Rectal smooth muscle tissue (tissue), 1 donor: ENCODE measurements at regions not wholly inside any gene's neighbourhood (a gene's known extent, or its start where the extent isn't known, plus 50 kb on each side); places are given as distances from the start of the nearest gene placed in this dataset.

Experiments
- H3K27ac ChIP-seq: one replicate; pipeline ENCODE4 v1.7.0; 2013; ENCODE audit warnings: low read depth, low read length, inconsistent platforms
- H3K27me3 ChIP-seq: one replicate; pipeline ENCODE4 v1.7.0; 2013; ENCODE audit warnings: low read length; ENCODE audit not compliant: control insufficient read depth, insufficient read depth
- H3K36me3 ChIP-seq: one replicate; pipeline ENCODE4 v1.7.0; 2013; ENCODE audit warnings: low read length; ENCODE audit not compliant: control insufficient read depth, insufficient read depth
- H3K4me1 ChIP-seq: one replicate; pipeline ENCODE4 v1.7.0; 2013; ENCODE audit warnings: low read length; ENCODE audit not compliant: control insufficient read depth, insufficient read depth
- H3K4me3 ChIP-seq: one replicate; pipeline ENCODE4 v1.7.0; 2013; ENCODE audit warnings: low read length
- H3K9ac ChIP-seq: one replicate; pipeline ENCODE4 v1.7.0; 2013; ENCODE audit warnings: low read length

DNA sequence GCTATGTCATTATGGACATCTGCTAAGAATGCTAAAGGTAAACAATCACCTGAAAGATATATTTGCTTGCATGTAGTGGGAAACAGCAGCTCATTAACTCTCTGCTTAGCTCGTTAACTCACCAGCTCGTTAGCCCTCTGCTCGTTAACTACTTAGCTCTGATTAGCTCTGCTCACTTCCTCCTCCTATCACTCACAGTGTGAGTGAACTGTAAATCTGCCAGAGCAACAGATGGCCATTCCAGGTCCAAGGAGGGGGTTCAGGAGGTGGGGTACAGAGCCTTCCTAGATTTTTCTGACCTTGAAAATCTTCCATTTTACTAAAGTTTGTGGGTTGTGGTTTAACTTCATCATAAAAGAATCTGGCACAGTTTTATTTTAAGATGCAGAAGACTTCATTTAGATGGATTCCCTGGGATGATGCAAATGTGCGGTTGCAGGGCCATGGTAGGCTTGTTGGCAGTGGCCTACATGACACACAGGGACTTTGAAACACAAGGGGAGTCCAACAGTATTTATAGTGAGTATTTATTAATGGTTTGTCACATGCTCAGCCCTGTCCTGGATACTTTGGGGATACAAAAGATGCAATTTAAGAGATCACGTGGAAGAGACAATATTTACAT, 1633.7 kb upstream of the CELF4 start:
- Histone ChIP-seq H3K27ac (no peak overlapping the region), H3K9ac (no peak overlapping the region), H3K27me3 (no peaks in the 10 kb centered on the region), H3K4me3 (no peak overlapping the region), H3K4me1 (no peaks in the 10 kb centered on the region), H3K36me3 (no peaks in the 10 kb centered on the region)

DNA sequence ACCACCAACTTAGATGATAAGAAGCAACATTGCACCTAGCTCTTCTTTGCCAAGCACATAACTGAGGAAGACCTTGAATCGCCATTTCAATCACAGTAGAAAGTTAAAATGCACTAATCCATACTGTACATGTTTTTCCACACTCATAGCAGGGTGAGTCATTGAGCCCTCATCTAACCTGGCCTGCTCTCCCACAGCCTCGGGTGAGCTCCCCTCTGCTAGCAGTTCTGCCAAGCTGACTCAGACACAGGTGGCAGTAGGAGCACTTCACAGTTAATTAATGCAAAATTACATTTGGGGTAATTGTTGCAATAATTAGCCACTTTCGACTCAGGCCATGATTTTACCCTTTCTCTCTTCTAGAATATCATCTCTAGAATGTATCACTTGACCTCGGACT, 1632.8 kb upstream of the CELF4 start:
- Histone ChIP-seq H3K4me3 (no peak overlapping the region), H3K4me1 (no peaks in the 10 kb centered on the region)

DNA sequence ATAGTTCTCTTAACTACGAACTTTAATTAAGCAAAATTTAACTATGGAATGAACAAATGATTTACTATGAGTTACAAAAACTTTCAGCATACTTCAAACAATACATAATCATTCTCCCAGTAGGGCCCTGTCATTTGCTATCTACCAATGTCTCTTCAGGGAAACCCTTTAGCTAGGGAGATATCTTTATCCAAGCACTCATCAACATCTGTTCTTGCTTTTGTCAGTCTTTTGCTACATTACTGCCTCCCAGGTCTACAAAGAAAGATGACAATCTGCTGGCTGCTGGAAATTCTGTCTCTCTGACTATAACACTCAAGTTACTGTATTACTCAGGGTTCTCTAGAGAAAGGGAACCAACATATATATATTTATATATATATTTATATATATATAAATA, 1626.3 kb upstream of the CELF4 start:
- Histone ChIP-seq H3K4me1 (no peaks in the 10 kb centered on the region), H3K27me3 (no peaks in the 10 kb centered on the region)

More for the DNA sequence above, 1632.8 kb upstream of the CELF4 start:
- Histone ChIP-seq H3K27ac (no peak overlapping the region), H3K27me3 (no peaks in the 10 kb centered on the region), H3K9ac (no peak overlapping the region), H3K36me3 (no peaks in the 10 kb centered on the region)

DNA sequence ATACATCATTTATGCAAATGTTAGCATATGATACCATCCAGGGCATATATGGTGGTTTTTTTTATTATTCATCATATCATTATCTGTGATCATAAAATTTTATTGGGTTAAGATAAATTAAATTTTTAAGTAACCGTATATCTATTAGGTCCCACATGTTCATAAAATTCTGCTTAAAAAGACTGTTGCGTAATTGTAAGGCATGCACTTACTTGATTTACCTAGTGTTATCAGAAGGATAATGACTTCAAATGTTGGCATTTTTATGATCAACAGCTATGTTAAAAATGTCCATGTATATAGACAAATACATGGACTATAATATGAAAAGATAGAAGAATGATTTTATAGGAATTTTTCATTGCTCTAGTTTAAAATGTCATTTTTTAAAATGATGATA, 1625.5 kb upstream of the CELF4 start:
- Histone ChIP-seq H3K9ac (no peak overlapping the region), H3K27ac (no peak overlapping the region), H3K36me3 (no peaks in the 10 kb centered on the region), H3K27me3 (no peaks in the 10 kb centered on the region), H3K4me3 (no peak overlapping the region), H3K4me1 (no peaks in the 10 kb centered on the region)

More for the DNA sequence above, 1626.3 kb upstream of the CELF4 start:
- no peak overlapping the region for H3K27ac ChIP-seq
- H3K36me3 ChIP-seq = no peaks in the 10 kb centered on the region
- no peak overlapping the region for H3K9ac ChIP-seq
- H3K4me3 ChIP-seq = no peak overlapping the region

DNA sequence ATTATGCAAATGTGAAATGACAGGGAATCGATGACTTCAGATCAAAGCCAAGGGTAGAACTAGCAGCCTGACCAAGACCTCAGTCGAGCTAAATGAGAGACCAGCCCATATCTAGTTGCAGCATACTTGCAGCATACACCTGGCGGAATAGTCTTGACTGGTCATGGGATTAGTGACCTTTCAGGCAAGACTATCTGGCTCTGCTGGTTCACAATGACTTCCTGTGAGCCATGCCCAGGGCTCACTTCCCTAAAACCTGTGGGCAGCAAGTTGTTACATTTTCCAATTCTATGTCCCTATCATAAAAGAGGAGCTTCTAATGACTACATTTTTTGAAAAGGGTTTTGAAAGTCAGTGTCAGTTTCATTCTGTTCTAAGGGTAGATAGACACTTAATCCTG, 1624.9 kb upstream of the CELF4 start:
- Histone ChIP-seq H3K36me3 (no peaks in the 10 kb centered on the region), H3K27ac (no peak overlapping the region), H3K4me3 (no peak overlapping the region), H3K27me3 (no peaks in the 10 kb centered on the region), H3K9ac (no peak overlapping the region), H3K4me1 (no peaks in the 10 kb centered on the region)

DNA sequence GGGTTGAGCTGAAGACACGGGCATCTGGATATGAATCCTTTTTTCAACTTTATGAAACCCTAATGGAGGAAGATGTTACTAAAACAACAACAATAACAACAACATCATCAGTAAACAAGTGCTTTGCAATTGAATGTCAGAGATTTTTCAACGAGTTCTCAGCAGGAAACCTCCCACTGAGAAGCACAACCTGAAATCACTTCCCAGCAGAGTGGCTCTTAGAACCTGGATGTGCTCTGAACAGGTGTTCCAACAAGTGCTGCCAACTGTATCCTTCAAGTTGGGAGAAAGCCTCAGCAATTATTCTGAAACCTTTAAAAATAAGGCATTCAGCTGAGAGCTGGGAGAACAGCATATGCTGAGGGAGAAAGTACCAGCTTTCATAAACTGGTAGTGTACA, 1622.7 kb upstream of the CELF4 start:
- no peak overlapping the region for H3K9ac ChIP-seq
- no peaks in the 10 kb centered on the region for H3K27me3 ChIP-seq
- no peaks in the 10 kb centered on the region for H3K4me1 ChIP-seq
- H3K36me3 ChIP-seq = no peaks in the 10 kb centered on the region
- H3K27ac ChIP-seq = no peak overlapping the region
- no peak overlapping the region for H3K4me3 ChIP-seq

DNA sequence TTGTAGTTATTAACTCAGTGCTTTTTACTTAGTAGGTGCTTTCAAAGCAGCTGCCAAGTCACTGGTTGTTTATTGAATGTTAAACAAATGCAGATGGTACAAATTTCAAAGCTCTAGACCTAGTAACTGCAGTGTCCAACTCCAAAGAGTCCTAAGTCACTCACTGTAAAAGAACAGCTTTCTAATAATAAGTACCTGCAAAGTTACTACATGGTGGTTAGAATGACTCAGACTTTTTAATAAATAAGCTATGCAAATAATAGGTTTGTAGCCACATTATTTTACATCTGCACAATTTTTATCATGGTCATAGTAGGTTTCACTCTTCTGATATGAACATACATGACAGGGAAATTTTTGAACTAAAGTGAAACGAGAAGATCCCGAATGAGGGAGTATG, 1620.4 kb upstream of the CELF4 start:
- Histone ChIP-seq H3K36me3 (no peaks in the 10 kb centered on the region), H3K9ac (no peak overlapping the region), H3K4me1 (no peaks in the 10 kb centered on the region), H3K27me3 (no peaks in the 10 kb centered on the region), H3K27ac (no peak overlapping the region), H3K4me3 (no peak overlapping the region)

DNA sequence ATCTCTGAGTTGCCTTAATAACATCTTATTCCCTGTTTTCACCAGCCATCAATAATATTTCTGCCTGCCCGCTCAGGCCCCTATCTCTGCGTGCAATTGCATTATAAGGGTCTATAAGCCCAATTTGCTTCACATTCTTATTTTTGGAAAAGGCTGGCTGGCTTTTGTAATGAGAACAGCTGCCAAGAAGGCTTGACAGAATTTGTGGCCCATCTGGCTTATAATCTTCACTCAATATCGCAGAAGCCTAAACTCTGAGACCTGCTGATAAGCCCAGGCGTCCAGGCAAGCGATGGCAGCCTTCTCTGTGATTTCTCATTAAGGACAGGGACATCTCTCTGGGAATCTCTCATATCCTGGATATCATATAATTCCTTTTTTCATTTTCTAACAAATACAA, 1618.6 kb upstream of the CELF4 start:
- no peak overlapping the region for H3K9ac ChIP-seq
- H3K36me3 ChIP-seq = no peaks in the 10 kb centered on the region
- no peak overlapping the region for H3K27ac ChIP-seq
- no peaks in the 10 kb centered on the region for H3K4me1 ChIP-seq
- no peaks in the 10 kb centered on the region for H3K27me3 ChIP-seq
- no peak overlapping the region for H3K4me3 ChIP-seq

DNA sequence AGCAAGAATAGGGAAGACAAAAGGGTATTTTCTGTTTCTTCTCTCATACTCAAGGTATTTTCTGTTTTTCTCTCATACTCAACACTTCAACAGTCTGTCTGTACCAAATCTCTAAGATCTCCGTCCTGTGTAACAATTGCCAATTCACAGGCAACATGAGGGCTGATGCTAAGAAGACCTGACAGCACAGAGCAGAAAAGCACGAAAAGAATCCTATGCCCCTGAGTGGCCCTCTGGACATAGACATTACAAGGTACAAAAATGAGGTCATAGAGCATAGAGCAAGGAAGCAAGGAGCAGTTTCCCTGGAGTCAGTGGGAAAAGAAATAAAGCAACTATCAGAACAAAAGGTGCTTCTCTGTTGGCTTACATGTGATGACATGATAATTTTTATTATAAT, 1612.6 kb upstream of the CELF4 start:
- no peaks in the 10 kb centered on the region for H3K4me1 ChIP-seq
- no peaks in the 10 kb centered on the region for H3K27me3 ChIP-seq
- H3K9ac ChIP-seq = no peak overlapping the region
- H3K27ac ChIP-seq = no peak overlapping the region
- H3K36me3 ChIP-seq = no peaks in the 10 kb centered on the region
- no peak overlapping the region for H3K4me3 ChIP-seq

DNA sequence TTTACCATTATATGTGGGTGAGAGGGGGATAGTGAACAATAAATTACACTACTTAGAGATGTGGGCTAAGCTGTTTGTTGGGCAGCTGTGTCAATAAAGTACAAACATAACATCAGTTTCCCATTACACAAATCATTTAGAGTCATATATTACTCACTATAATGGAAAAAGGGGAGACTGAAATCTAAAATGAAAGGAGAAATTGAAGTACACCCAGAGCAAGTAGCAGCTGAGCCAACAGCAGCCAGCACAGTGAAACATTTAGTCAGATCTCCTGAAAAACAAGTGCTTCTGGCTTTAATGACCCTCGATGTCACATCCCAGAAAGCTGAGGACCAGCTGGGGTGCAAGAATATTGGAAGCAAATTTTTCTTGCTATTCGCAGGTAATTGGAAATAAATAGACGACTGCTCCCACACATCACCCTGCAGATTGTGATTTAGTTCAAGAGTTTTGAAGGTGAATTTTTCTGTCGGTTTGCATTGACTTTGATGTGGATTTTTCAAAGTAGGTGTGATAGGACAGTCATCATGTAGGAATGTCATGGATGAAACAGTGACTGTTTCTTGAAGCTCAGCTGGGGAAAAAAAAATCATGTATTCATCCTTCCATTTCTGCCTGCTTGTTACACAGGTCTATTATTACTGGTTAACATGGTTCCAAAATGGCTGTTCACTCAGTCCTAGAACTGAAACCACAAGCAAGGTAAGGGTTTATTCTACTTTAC, 1607.3 kb upstream of the CELF4 start:
- no peak overlapping the region for H3K27ac ChIP-seq
- H3K4me1 ChIP-seq = no peaks in the 10 kb centered on the region
- H3K27me3 ChIP-seq = no peaks in the 10 kb centered on the region
- H3K9ac ChIP-seq = no peak overlapping the region
- H3K36me3 ChIP-seq = no peaks in the 10 kb centered on the region
- no peak overlapping the region for H3K4me3 ChIP-seq

DNA sequence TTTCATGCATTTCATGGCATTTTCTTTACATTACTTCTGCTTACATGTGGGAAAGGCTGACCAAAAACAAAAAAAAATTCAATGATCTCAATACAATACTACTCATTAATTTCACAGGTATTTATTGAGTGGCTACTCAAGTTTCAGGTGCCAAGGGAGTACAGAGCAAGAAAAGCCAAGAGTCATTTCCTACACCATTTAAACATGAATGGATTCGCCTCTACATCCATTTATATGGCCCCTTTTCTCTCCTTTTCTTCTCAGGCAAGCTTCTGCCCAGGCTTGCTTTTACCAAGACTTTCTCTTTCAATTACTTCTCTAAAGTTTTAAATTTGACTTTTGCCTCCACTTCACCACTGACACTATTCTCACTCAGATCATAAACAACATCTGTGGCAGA, 1603.1 kb upstream of the CELF4 start:
- H3K27ac ChIP-seq = no peak overlapping the region
- no peaks in the 10 kb centered on the region for H3K36me3 ChIP-seq
- H3K4me3 ChIP-seq = no peak overlapping the region
- H3K27me3 ChIP-seq = no peaks in the 10 kb centered on the region
- no peak overlapping the region for H3K9ac ChIP-seq
- H3K4me1 ChIP-seq = no peaks in the 10 kb centered on the region

DNA sequence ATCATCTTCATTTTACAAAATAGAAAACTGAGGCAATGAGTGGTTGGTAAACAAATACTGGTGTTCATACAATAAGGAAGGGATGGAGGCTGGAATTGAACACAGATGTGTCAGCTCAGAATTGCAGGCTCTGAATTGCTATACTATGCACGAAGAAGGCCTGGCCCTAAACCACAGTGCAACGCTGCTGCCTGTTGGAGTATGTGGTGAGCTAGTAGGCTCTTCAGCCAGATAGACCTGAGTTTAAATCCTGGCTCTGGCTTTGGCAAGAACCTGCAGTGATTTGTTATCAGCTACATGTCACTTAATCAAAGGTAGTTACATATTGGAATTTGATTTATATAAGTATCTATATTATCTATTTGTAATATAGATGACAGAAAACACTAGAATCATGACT, 1602.4 kb upstream of the CELF4 start:
- no peak overlapping the region for H3K27ac ChIP-seq
- H3K4me3 ChIP-seq = no peak overlapping the region
- no peaks in the 10 kb centered on the region for H3K27me3 ChIP-seq

DNA sequence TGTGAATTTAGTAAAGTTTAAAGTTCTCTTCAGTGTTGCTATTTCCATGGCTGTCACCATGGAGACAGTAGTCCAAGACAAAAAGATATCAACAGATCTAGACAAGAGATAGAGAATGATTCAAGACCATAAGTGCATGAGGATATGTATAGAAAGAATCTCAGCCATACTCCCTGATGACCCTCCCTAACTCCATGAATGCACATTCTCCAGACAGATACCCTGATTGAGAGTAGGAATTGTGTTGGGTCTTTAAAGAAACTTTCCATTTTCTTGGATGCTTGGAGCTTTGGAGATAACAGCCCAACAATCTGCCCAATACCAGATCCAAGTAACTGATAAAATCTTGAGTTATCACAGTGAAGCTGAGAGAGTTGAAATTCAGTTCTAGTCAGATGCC, 1601.2 kb upstream of the CELF4 start:
- H3K27ac ChIP-seq = no peak overlapping the region
- no peaks in the 10 kb centered on the region for H3K27me3 ChIP-seq
- H3K4me3 ChIP-seq = no peak overlapping the region
- no peaks in the 10 kb centered on the region for H3K36me3 ChIP-seq
- H3K4me1 ChIP-seq = no peaks in the 10 kb centered on the region
- H3K9ac ChIP-seq = no peak overlapping the region

More for the DNA sequence above, 1602.4 kb upstream of the CELF4 start:
- Histone ChIP-seq H3K9ac (no peak overlapping the region), H3K4me1 (no peaks in the 10 kb centered on the region), H3K36me3 (no peaks in the 10 kb centered on the region)
